CD14-positive monocyte (primary cell): ENCODE measurements at regions not wholly inside any gene's neighbourhood (a gene's known extent, or its start where the extent isn't known, plus 50 kb on each side); places are given as distances from the start of the nearest gene placed in this dataset.

ENCODE experiments used
- DNase-seq, 3 donors: peaks; one replicate each; pipeline ENCODE4 v3.0.0-alpha.2; 2011 to 2022
- H2AFZ ChIP-seq: 2 replicates; pipeline ENCODE4 v1.6.0; 2012; ENCODE audit warnings: mild to moderate bottlenecking, low read depth, low read length, inconsistent platforms; ENCODE audit not compliant: insufficient read depth, poor library complexity, severe bottlenecking
- H3K27ac ChIP-seq, 2 donors: 1 replicate in 1 of 2; 2 replicates in 1 of 2; pipeline ENCODE4 v1.5.1; 2012 to 2013; ENCODE audit warnings: low read length in 2 of 2, control low read depth in 1 of 2, inconsistent platforms in 1 of 2, low read depth in 1 of 2, mild to moderate bottlenecking in 1 of 2
- H3K27me3 ChIP-seq, 2 donors: one replicate each; pipeline versions ENCODE4 v1.6.0 to v1.6.1; 2011 to 2013; ENCODE audit warnings: low read length in 2 of 2; ENCODE audit not compliant: control insufficient read depth in 2 of 2, insufficient read depth in 2 of 2
- H3K36me3 ChIP-seq, 2 donors: replicated peaks in 1 of 2; 1 replicate in 1 of 2; 2 replicates in 1 of 2; pipeline versions ENCODE4 v1.5.1 to v1.6.1; 2012 to 2013; ENCODE audit warnings: low read length in 2 of 2, control low read depth in 1 of 2, inconsistent platforms in 1 of 2, mild to moderate bottlenecking in 1 of 2; ENCODE audit not compliant: insufficient read depth in 2 of 2, control insufficient read depth in 1 of 2
- H3K4me1 ChIP-seq, 2 donors: 1 replicate in 1 of 2; 2 replicates in 1 of 2; pipeline versions ENCODE4 v1.5.1 to v1.6.1; 2012 to 2013; ENCODE audit warnings: low read length in 2 of 2, control low read depth in 1 of 2, inconsistent platforms in 1 of 2, mild to moderate bottlenecking in 1 of 2, moderate library complexity in 1 of 2; ENCODE audit not compliant: insufficient read depth in 2 of 2, control insufficient read depth in 1 of 2
- H3K4me2 ChIP-seq: replicated peaks from 2 replicates; pipeline ENCODE3; 2012; ENCODE audit warnings: low read length, moderate library complexity, mild to moderate bottlenecking; ENCODE audit not compliant: poor library complexity, severe bottlenecking; ENCODE audit errors: extremely low read depth
- H3K4me3 ChIP-seq, 3 experiments: fragments of 200-600 bp in 1 of 3; sonication (generic) in 1 of 3; replicated peaks in 1 of 3; 1 replicate in 2 of 3; 2 replicates in 1 of 3; pipeline ENCODE4 v1.5.1; 2011 to 2013; ENCODE audit warnings: low read length in 3 of 3, mild to moderate bottlenecking in 3 of 3, control low read depth in 2 of 3, low read depth in 2 of 3, inconsistent platforms in 1 of 3, moderate library complexity in 1 of 3
- H3K79me2 ChIP-seq: 2 replicates; pipeline ENCODE4 v1.6.0; 2012; ENCODE audit warnings: mild to moderate bottlenecking, control low read depth, inconsistent platforms, low read length, moderate library complexity; ENCODE audit not compliant: insufficient read depth
- H3K9ac ChIP-seq: 2 replicates; pipeline ENCODE4 v1.6.0; 2017; ENCODE audit warnings: low read length, mild to moderate bottlenecking; ENCODE audit not compliant: insufficient read depth, poor library complexity, severe bottlenecking
- H3K9me3 ChIP-seq, 2 donors: replicated peaks in 1 of 2; 1 replicate in 1 of 2; 2 replicates in 1 of 2; pipeline versions ENCODE4 v1.5.1 to v1.6.1; 2012 to 2013; ENCODE audit warnings: low read length in 2 of 2, control low read depth in 1 of 2; ENCODE audit not compliant: control insufficient read depth in 1 of 2, insufficient read depth in 1 of 2
- H4K20me1 ChIP-seq: 2 replicates; pipeline ENCODE4 v1.6.0; 2012; ENCODE audit warnings: mild to moderate bottlenecking, low read length, control low read depth, moderate library complexity; ENCODE audit not compliant: insufficient read depth
- H3K27ac Mint-ChIP-seq, 7 donors: one replicate each; pipeline ENCODE4 v1.8.0; 2020; ENCODE audit warnings: mild to moderate bottlenecking in 7 of 7, mixed read lengths in 7 of 7, moderate library complexity in 6 of 7, inconsistent platforms in 2 of 7
- H3K27me3 Mint-ChIP-seq, 3 donors: one replicate each; pipeline ENCODE4 v1.8.0; 2021 to 2022; ENCODE audit warnings: low read depth in 3 of 3, mild to moderate bottlenecking in 3 of 3, mixed read lengths in 3 of 3, moderate library complexity in 3 of 3, inconsistent platforms in 1 of 3
- H3K36me3 Mint-ChIP-seq, 2 donors: one replicate each; pipeline ENCODE4 v1.8.0; 2020; ENCODE audit warnings: mixed read lengths in 2 of 2, inconsistent platforms in 1 of 2, mild to moderate bottlenecking in 1 of 2
- H3K4me1 Mint-ChIP-seq: one replicate; pipeline ENCODE4 v1.8.0; 2020; ENCODE audit warnings: mild to moderate bottlenecking, mixed read lengths
- H3K4me3 Mint-ChIP-seq, 2 donors: one replicate each; pipeline ENCODE4 v1.8.0; 2020; ENCODE audit warnings: mild to moderate bottlenecking in 2 of 2, mixed read lengths in 2 of 2, moderate library complexity in 1 of 2
- H3K9me3 Mint-ChIP-seq, 7 donors: one replicate each; pipeline ENCODE4 v1.8.0; 2020 to 2022; ENCODE audit warnings: mixed read lengths in 7 of 7, mild to moderate bottlenecking in 6 of 7, moderate library complexity in 6 of 7, inconsistent platforms in 2 of 7
- WGBS: methylation state at CpG from one replicate; pipeline ENCODE4 v1.1.5; 2013; ENCODE audit warnings: missing lambda C conversion rate; ENCODE audit not compliant: insufficient coverage; 5-methylcytosine and 5-hydroxymethylcytosine counted together
- intact Hi-C, 2 donors: fragments of 100-400 bp; cut with micrococcal nuclease; formaldehyde crosslinking; loops; one replicate each; pipeline versions ENCODE4 v1.15.0 to v1.15.1; 2023
- TF ChIP-seq, protein P1 (sequence below): fragments of 200-600 bp; IDR thresholded peaks from one replicate; pipeline ENCODE4 v1.8.0; 2022; ENCODE audit warnings: antibody characterized with exemption, mild to moderate bottlenecking

DNA sequence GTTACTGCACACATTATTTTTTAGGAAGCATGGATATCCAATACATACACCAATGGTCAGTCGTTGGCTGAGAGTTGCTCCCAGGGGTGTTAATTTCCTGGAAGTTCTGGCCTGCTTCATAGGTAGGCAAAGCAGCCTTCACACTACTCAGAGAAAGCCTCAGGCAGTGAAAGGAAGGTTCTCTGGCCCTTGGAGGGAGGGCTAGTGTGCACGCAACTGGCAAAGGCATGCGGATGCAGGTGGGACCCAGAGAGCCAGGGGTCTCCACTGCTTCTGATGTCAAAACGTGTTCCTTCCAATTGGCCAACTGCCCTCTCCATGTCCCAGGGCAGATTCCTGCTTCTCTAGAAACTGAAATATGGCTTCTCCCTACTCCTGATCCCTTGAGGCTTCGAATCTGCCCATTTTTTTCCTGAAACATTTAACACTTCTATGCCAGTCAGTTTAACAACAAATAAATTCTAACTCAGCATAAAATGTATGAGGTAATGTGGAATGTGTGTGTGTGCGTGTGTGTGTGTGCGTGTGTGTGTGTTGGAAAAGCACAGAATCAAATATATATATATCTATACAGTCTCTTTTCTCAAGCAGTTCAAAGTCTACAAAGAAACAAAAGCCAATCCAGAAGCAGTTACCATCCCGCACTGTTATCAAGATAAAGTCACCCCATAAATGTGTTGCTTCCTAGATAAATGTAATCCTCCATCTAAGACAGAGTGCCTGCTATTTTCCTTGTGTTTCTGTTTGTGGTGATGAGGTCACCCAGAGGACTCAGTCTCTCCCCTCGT, 94.0 kb upstream of the HIVEP1 start:
- Mint-ChIP-seq H3K4me1 (no peaks in the 10 kb centered on the region), H3K27me3 (peaks cover 0 to 5% (median 0%) of the 10 kb centered on the region in 3 donors), H3K9me3 (peaks cover 0 to 2% (median 0%) of the 10 kb centered on the region in 7 donors), H3K27ac (peak overlapping the region in 1 of 7 donors; percentile 26), H3K36me3 (no peaks in the 10 kb centered on the region), H3K4me3 (no peak overlapping the region)
- H3K36me3 ChIP-seq = no peaks in the 10 kb centered on the region
- no peak overlapping the region for H2AFZ ChIP-seq
- H3K27ac ChIP-seq = no peak overlapping the region
- no peak overlapping the region for H3K4me3 ChIP-seq
- no peaks in the 10 kb centered on the region for H4K20me1 ChIP-seq
- no peaks in the 10 kb centered on the region for H3K79me2 ChIP-seq
- H3K9me3 ChIP-seq = no peaks in the 10 kb centered on the region
- TF ChIP-seq, protein P1, sequence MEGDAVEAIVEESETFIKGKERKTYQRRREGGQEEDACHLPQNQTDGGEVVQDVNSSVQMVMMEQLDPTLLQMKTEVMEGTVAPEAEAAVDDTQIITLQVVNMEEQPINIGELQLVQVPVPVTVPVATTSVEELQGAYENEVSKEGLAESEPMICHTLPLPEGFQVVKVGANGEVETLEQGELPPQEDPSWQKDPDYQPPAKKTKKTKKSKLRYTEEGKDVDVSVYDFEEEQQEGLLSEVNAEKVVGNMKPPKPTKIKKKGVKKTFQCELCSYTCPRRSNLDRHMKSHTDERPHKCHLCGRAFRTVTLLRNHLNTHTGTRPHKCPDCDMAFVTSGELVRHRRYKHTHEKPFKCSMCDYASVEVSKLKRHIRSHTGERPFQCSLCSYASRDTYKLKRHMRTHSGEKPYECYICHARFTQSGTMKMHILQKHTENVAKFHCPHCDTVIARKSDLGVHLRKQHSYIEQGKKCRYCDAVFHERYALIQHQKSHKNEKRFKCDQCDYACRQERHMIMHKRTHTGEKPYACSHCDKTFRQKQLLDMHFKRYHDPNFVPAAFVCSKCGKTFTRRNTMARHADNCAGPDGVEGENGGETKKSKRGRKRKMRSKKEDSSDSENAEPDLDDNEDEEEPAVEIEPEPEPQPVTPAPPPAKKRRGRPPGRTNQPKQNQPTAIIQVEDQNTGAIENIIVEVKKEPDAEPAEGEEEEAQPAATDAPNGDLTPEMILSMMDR = no peak
- H3K4me2 ChIP-seq = no peak overlapping the region
- WGBS = 88% methylated on average over 3 of the region's 9 CpGs
- H3K9ac ChIP-seq = no peak overlapping the region
- H3K4me1 ChIP-seq = no peaks in the 10 kb centered on the region
- DNase-seq = no peak
- H3K27me3 ChIP-seq = no peaks in the 10 kb centered on the region
- intact Hi-C loops = no loop called here

DNA sequence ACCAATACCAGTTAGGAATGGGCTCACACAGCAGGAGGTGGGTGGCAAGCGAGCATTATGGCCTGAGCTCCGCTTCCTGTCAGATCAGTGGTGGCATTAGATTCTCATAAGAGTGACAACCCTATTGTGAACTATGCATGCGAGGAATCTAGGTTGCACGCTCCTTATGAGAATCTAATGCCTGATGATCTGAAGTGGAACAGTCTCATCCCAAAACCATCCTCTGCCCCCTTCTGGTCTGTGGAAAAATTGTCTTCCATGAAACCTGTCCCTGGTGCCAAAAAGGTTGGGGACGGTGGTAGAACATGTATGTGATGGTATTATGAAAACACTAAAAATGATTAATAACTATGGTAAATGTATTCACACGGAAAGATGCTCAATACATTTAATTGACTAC, 99.7 kb upstream of the HIVEP1 start:
- no peak overlapping the region for H3K4me2 ChIP-seq
- peaks cover 0 to 2% (median 0%) of the 10 kb centered on the region in 7 donors for H3K9me3 Mint-ChIP-seq
- TF ChIP-seq, protein P1 = peak; percentile 27

More for the DNA sequence above, 99.7 kb upstream of the HIVEP1 start:
- Histone ChIP-seq H3K36me3 (no peaks in the 10 kb centered on the region), H4K20me1 (no peaks in the 10 kb centered on the region), H2AFZ (no peak overlapping the region), H3K9ac (no peak overlapping the region), H3K4me3 (no peak overlapping the region), H3K27me3 (no peaks in the 10 kb centered on the region), H3K4me1 (no peaks in the 10 kb centered on the region), H3K27ac (no peak overlapping the region), H3K9me3 (no peaks in the 10 kb centered on the region), H3K79me2 (no peaks in the 10 kb centered on the region)
- Mint-ChIP-seq H3K4me1 (no peaks in the 10 kb centered on the region), H3K27me3 (peaks cover 0 to 4% (median 0%) of the 10 kb centered on the region in 3 donors), H3K36me3 (no peaks in the 10 kb centered on the region), H3K4me3 (no peak overlapping the region), H3K27ac (no peak overlapping the region)
- 100% methylated on average over 1 of the region's 6 CpGs for WGBS
- intact Hi-C loops = no loop called here
- DNase-seq = peak in 1 of 3 donors; percentile 8
